Calu3 (cell line): ENCODE measurements at regions not wholly inside any gene's neighbourhood (a gene's known extent, or its start where the extent isn't known, plus 50 kb on each side); places are given as distances from the start of the nearest gene placed in this dataset.
A peak's percentile ranks its signal among the peaks of the same experiment; 100 is the strongest.

Experiments
- BruUV-seq: library from RNA; stranded (reverse); fragments of 400-500 nt; replicated peaks from 2 replicates; lab custom pipeline; 2021; lab: Mats Ljungman, UMichigan
- CTCF ChIA-PET: fragments of 300-600 bp; sonication (Branson Sonifier 250); formaldehyde crosslinking; loops from one replicate; lab custom pipeline; 2022; ENCODE audit warnings: antibody characterized with exemption; lab: Charles Lee
- DNase-seq: peaks from one replicate; pipeline ENCODE4 v3.0.0; 2022
- H3K27ac Mint-ChIP-seq: one replicate; pipeline ENCODE4 v1.8.0; 2022; ENCODE audit warnings: mixed read lengths; ENCODE audit not compliant: unreplicated experiment
- H3K27me3 Mint-ChIP-seq: one replicate; pipeline ENCODE4 v1.8.0; 2022; ENCODE audit warnings: mixed read lengths; ENCODE audit not compliant: unreplicated experiment
- H3K36me3 Mint-ChIP-seq: one replicate; pipeline ENCODE4 v1.8.0; 2022; ENCODE audit warnings: mild to moderate bottlenecking, moderate library complexity, mixed read lengths; ENCODE audit not compliant: insufficient read depth, unreplicated experiment
- H3K4me1 Mint-ChIP-seq: one replicate; pipeline ENCODE4 v1.8.0; 2022; ENCODE audit warnings: mild to moderate bottlenecking, low read depth, mixed read lengths; ENCODE audit not compliant: unreplicated experiment
- H3K4me3 Mint-ChIP-seq: one replicate; pipeline ENCODE4 v1.8.0; 2022; ENCODE audit warnings: mild to moderate bottlenecking, low read depth, moderate library complexity, mixed read lengths; ENCODE audit not compliant: unreplicated experiment
- H3K9me3 Mint-ChIP-seq: one replicate; pipeline ENCODE4 v1.8.0; 2022; ENCODE audit warnings: low read depth, mixed read lengths; ENCODE audit not compliant: unreplicated experiment
- CTCF ChIP-seq: fragments of 200-600 bp; IDR thresholded peaks from one replicate; pipeline ENCODE4 v1.8.0; 2022; ENCODE audit warnings: antibody characterized with exemption; ENCODE audit not compliant: unreplicated experiment
- intact Hi-C: fragments of 100-400 bp; cut with micrococcal nuclease; formaldehyde crosslinking; loops from one replicate; pipeline ENCODE4 v1.10.0; 2022; ENCODE audit not compliant: unreplicated experiment

- no peak overlapping the region for H3K27ac Mint-ChIP-seq
- TF ChIP-seq CTCF: no peak
- DNase-seq: no peak
- H3K36me3 Mint-ChIP-seq: no peaks in the 10 kb centered on the region
- H3K27me3 Mint-ChIP-seq: no peaks in the 10 kb centered on the region
- H3K9me3 Mint-ChIP-seq: no peaks in the 10 kb centered on the region
- H3K4me1 Mint-ChIP-seq: peaks cover 19% of the 10 kb centered on the region
- no peak overlapping the region for H3K4me3 Mint-ChIP-seq
- intact Hi-C loops: loop anchor here (2.0 kb wide), 1 partner anchor 197 kb away; no protein-coding TSS in a partner anchor
- CTCF ChIA-PET: no interaction called here
- BruUV-seq: no TSS peak
Observed at GRCh38 chr4:144557404-144557803, 88.6 kb upstream of the HHIP start.

GRCh38 chr4:144562019-144562705 lies 83.8 kb upstream of the HHIP start:
- intact Hi-C loops: loop anchor here (10.0 kb wide), 2 partner anchors 387 to 503 kb away; no protein-coding TSS in a partner anchor
- Mint-ChIP-seq H3K9me3 (no peaks in the 10 kb centered on the region), H3K36me3 (no peaks in the 10 kb centered on the region), H3K27ac (peak overlapping the region; percentile 52), H3K4me3 (peak overlapping the region; percentile 34), H3K27me3 (no peaks in the 10 kb centered on the region), H3K4me1 (peaks cover 8% of the 10 kb centered on the region)
- no TSS peak for BruUV-seq
- peak; percentile 53 for DNase-seq
- CTCF ChIA-PET: no interaction called here
- peak; percentile 13 for TF ChIP-seq CTCF

- Mint-ChIP-seq H3K4me3 (no peak overlapping the region), H3K27me3 (no peaks in the 10 kb centered on the region), H3K4me1 (peaks cover 8% of the 10 kb centered on the region), H3K27ac (peak overlapping the region; percentile 42), H3K36me3 (no peaks in the 10 kb centered on the region), H3K9me3 (no peaks in the 10 kb centered on the region)
- no peak for DNase-seq
- no TSS peak for BruUV-seq
- no peak for TF ChIP-seq CTCF
- intact Hi-C loops: loop anchor here (10.0 kb wide), 2 partner anchors 390 to 500 kb away; no protein-coding TSS in a partner anchor
- CTCF ChIA-PET: no interaction called here
Observed at GRCh38 chr4:144564358-144564757, 81.6 kb upstream of the HHIP start.

- intact Hi-C loops: loop anchor here (10.0 kb wide), 2 partner anchors 391 to 499 kb away; no protein-coding TSS in a partner anchor
- H3K27ac Mint-ChIP-seq: no peak overlapping the region
- no peak for DNase-seq
- no peaks in the 10 kb centered on the region for H3K36me3 Mint-ChIP-seq
- H3K4me1 Mint-ChIP-seq: peaks cover 19% of the 10 kb centered on the region
- BruUV-seq: no TSS peak
- no peak overlapping the region for H3K4me3 Mint-ChIP-seq
- no peaks in the 10 kb centered on the region for H3K9me3 Mint-ChIP-seq
- H3K27me3 Mint-ChIP-seq: no peaks in the 10 kb centered on the region
- TF ChIP-seq CTCF: no peak
- CTCF ChIA-PET: no interaction called here
Observed at GRCh38 chr4:144565527-144566195, 80.3 kb upstream of the HHIP start.
